ENCODE measurements at regions not wholly inside any gene's neighbourhood (a gene's known extent, or its start where the extent isn't known, plus 50 kb on each side); places are given as distances from the start of the nearest gene placed in this dataset.

DNA sequence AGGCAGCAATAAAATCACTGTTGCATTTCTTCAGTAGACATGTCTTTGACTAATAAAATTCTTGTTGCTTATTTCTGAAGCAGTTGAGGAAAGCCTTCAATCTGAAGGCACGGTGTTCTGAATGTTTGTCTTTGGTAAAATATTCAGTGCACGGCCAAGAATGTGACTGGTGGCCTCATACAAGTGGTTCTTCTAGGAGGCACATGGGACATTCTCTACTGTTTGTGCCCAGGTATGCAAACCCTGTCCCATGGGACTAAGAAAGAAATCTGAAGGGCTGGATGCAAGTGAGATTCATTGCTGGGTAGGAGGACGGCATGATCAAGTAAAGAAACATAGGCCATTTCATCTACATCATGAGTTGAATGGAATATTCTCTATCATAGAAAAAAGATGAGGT, 250.6 kb upstream of the NR2F2 start:
- H4K20me1 ChIP-seq, result no peaks in the 10 kb centered on the region
- H3K4me2 ChIP-seq, result no peak overlapping the region
- H3K4me3 ChIP-seq, result no peak overlapping the region
- H3K9ac ChIP-seq, result no peak overlapping the region
- H3K36me3 ChIP-seq, result no peaks in the 10 kb centered on the region
- H3K27me3 ChIP-seq, result no peaks in the 10 kb centered on the region
- no peaks in the 10 kb centered on the region for H3K9me3 ChIP-seq
- no peak overlapping the region for H3K27ac ChIP-seq
- no peaks in the 10 kb centered on the region for H3K4me1 ChIP-seq
- TF ChIP-seq Cebpa-rat (IDR thresholded peaks at IDR 0.05), result no peak

DNA sequence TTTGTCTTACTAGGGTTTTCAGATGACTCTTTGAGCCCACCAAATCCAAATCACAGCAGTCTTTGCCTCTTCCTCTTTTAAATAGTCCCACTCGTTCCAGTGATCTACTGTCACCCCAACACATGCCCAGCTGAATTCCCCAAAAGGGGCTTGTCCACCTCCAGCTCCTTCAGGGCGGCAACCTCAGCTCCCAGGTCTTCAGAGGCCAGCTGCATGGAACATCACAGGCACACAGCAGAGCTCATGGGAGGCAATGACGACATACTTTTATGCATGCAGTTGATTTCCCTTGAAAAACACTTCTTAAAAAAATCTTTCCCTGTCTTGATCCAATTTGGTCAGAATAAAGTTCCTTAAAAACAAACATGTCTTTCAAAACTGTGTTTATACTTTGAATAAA, 244.3 kb upstream of the NR2F2 start:
- TF ChIP-seq Cebpa-rat (IDR thresholded peaks at IDR 0.05), result no peak
- Histone ChIP-seq H3K9me3 (no peaks in the 10 kb centered on the region), H4K20me1 (no peaks in the 10 kb centered on the region), H3K36me3 (no peaks in the 10 kb centered on the region), H3K9ac (no peak overlapping the region), H3K4me3 (no peak overlapping the region), H3K27me3 (no peaks in the 10 kb centered on the region), H3K27ac (no peak overlapping the region), H3K4me2 (no peak overlapping the region), H3K4me1 (no peaks in the 10 kb centered on the region; the same call in 1 of the 2 replicates)

DNA sequence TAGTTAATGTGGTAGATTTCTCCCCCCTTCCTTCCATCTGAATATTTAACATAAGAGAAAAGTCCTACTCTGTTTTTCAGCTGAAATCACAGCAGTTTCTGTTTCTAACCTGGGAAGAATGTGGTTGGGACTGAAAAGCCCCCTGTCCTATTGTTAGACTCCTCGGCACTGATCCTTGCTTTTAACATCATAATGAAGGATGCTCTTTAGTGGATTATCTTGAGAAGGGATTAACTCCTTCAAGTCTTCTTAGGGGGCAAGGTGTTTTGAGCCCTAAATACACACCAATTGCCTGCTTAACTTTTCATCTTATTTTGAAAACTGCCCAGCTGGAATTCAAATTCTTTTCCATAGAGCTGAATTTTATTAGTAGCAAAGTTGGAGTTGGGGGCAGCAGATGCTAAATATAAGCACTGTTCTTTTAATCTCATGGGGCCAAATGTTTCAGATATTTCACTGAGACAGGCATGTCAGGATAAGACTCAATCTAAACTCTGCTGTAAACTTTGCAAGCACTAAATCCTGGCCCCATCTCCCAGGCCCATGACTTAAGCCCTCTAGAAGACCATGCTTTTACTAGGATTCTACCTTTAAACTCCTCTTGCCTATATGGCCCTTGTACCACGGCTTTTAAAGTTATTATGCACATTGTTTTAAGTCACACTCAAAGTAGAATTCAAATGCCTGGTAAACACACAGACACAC, 243.2 kb upstream of the NR2F2 start:
- H4K20me1 ChIP-seq, result no peaks in the 10 kb centered on the region
- H3K9ac ChIP-seq, result no peak overlapping the region
- no peaks in the 10 kb centered on the region for H3K36me3 ChIP-seq
- no peaks in the 10 kb centered on the region for H3K27me3 ChIP-seq
- no peaks in the 10 kb centered on the region; the same call in 1 of the 2 replicates for H3K4me1 ChIP-seq
- no peak overlapping the region for H3K27ac ChIP-seq
- H3K4me3 ChIP-seq, result no peak overlapping the region
- no peaks in the 10 kb centered on the region for H3K9me3 ChIP-seq
- H3K4me2 ChIP-seq, result peak overlapping the region; percentile 22; the same call in 1 of the 2 replicates
- no peak for TF ChIP-seq Cebpa-rat (IDR thresholded peaks at IDR 0.05)

GRCh38 chr15:96088650-96089049, 241.8 kb upstream of the NR2F2 start:
- Histone ChIP-seq H3K27ac (no peak overlapping the region), H3K4me3 (no peak overlapping the region), H4K20me1 (no peaks in the 10 kb centered on the region), H3K27me3 (no peaks in the 10 kb centered on the region), H3K4me2 (no peak overlapping the region), H3K9me3 (no peaks in the 10 kb centered on the region), H3K4me1 (no peaks in the 10 kb centered on the region; the same call in 1 of the 2 replicates), H3K36me3 (no peaks in the 10 kb centered on the region), H3K9ac (no peak overlapping the region)
- TF ChIP-seq Cebpa-rat (IDR thresholded peaks at IDR 0.05), result no peak

GRCh38 chr15:96089405-96090058, 241.0 kb upstream of the NR2F2 start:
- Histone ChIP-seq H3K4me1 (no peaks in the 10 kb centered on the region; the same call in 1 of the 2 replicates), H3K9ac (no peak overlapping the region), H3K36me3 (no peaks in the 10 kb centered on the region), H3K4me3 (no peak overlapping the region), H3K27me3 (no peaks in the 10 kb centered on the region), H3K9me3 (no peaks in the 10 kb centered on the region), H3K4me2 (no peak overlapping the region), H4K20me1 (no peaks in the 10 kb centered on the region), H3K27ac (no peak overlapping the region)
- TF ChIP-seq Cebpa-rat (IDR thresholded peaks at IDR 0.05), result no peak

GRCh38 chr15:96092186-96092585, 238.3 kb upstream of the NR2F2 start:
- H3K36me3 ChIP-seq, result no peaks in the 10 kb centered on the region
- H3K9me3 ChIP-seq, result no peaks in the 10 kb centered on the region
- no peak overlapping the region for H3K27ac ChIP-seq
- no peak overlapping the region for H3K4me2 ChIP-seq
- no peaks in the 10 kb centered on the region for H4K20me1 ChIP-seq
- H3K27me3 ChIP-seq, result no peaks in the 10 kb centered on the region
- H3K4me1 ChIP-seq, result no peaks in the 10 kb centered on the region; the same call in 1 of the 2 replicates
- no peak overlapping the region for H3K9ac ChIP-seq
- no peak for TF ChIP-seq Cebpa-rat (IDR thresholded peaks at IDR 0.05)
- H3K4me3 ChIP-seq, result no peak overlapping the region

- Histone ChIP-seq H3K9me3 (no peaks in the 10 kb centered on the region), H3K27ac (no peak overlapping the region), H3K36me3 (no peaks in the 10 kb centered on the region), H3K4me2 (no peak overlapping the region), H3K27me3 (no peaks in the 10 kb centered on the region), H3K9ac (no peak overlapping the region), H3K4me1 (no peaks in the 10 kb centered on the region), H3K4me3 (no peak overlapping the region), H4K20me1 (no peaks in the 10 kb centered on the region)
- no peak for TF ChIP-seq Cebpa-rat (IDR thresholded peaks at IDR 0.05)
These were observed 237.4 kb upstream of the NR2F2 start for GRCh38 chr15:96093063-96093462.

- H3K4me2 ChIP-seq, result no peak overlapping the region
- H3K9ac ChIP-seq, result no peak overlapping the region
- H4K20me1 ChIP-seq, result no peaks in the 10 kb centered on the region
- H3K4me3 ChIP-seq, result no peak overlapping the region
- no peak for TF ChIP-seq Cebpa-rat (IDR thresholded peaks at IDR 0.05)
- H3K9me3 ChIP-seq, result no peaks in the 10 kb centered on the region
- H3K27me3 ChIP-seq, result no peaks in the 10 kb centered on the region
- H3K4me1 ChIP-seq, result no peaks in the 10 kb centered on the region
- H3K27ac ChIP-seq, result no peak overlapping the region
- no peaks in the 10 kb centered on the region for H3K36me3 ChIP-seq
These were observed 232.8 kb upstream of the NR2F2 start for GRCh38 chr15:96097661-96098060.

GRCh38 chr15:96102631-96103030, 227.9 kb upstream of the NR2F2 start:
- H3K27ac ChIP-seq, result no peak overlapping the region
- no peaks in the 10 kb centered on the region for H3K36me3 ChIP-seq
- no peaks in the 10 kb centered on the region for H3K27me3 ChIP-seq
- no peak overlapping the region for H3K4me2 ChIP-seq
- no peaks in the 10 kb centered on the region for H4K20me1 ChIP-seq
- H3K4me1 ChIP-seq, result no peaks in the 10 kb centered on the region
- no peak for TF ChIP-seq Cebpa-rat (IDR thresholded peaks at IDR 0.05)
- no peak overlapping the region for H3K4me3 ChIP-seq
- no peaks in the 10 kb centered on the region for H3K9me3 ChIP-seq
- no peak overlapping the region for H3K9ac ChIP-seq

GRCh38 chr15:96106181-96106580, 224.3 kb upstream of the NR2F2 start:
- Histone ChIP-seq H3K27ac (no peak overlapping the region), H3K9me3 (no peaks in the 10 kb centered on the region), H3K4me2 (no peak overlapping the region), H3K27me3 (no peaks in the 10 kb centered on the region), H3K4me3 (no peak overlapping the region), H3K9ac (no peak overlapping the region), H4K20me1 (no peaks in the 10 kb centered on the region), H3K4me1 (no peaks in the 10 kb centered on the region), H3K36me3 (no peaks in the 10 kb centered on the region)
- no peak for TF ChIP-seq Cebpa-rat (IDR thresholded peaks at IDR 0.05)

All from BLaER1 (cell line).